ENCODE measurements at regions not wholly inside any gene's neighbourhood (a gene's known extent, or its start where the extent isn't known, plus 50 kb on each side); places are given as distances from the start of the nearest gene placed in this dataset.

- no peak overlapping the region for H3K27ac ChIP-seq (ENCODE audit: poor library complexity, severe bottlenecking)
- no peaks in the 10 kb centered on the region for H3K9me3 ChIP-seq (ENCODE audit: severe bottlenecking)
- H3K4me3 ChIP-seq (ENCODE audit: severe bottlenecking): no peak overlapping the region
- no peak for ATAC-seq (ENCODE audit: low read depth)
- no peak for TF ChIP-seq CTCF (IDR thresholded peaks at IDR 0.05; ENCODE audit: poor library complexity, severe bottlenecking)
- DNase-seq (ENCODE audit: low spot score): no peak
- no peaks in the 10 kb centered on the region for H3K36me3 ChIP-seq (ENCODE audit: low read depth)
- no peaks in the 10 kb centered on the region for H3K4me1 ChIP-seq (ENCODE audit: insufficient read depth, poor library complexity, severe bottlenecking)
- no peaks in the 10 kb centered on the region for H3K27me3 ChIP-seq (ENCODE audit: insufficient read depth, poor library complexity, severe bottlenecking)
These were observed 431.8 kb downstream of the SOCS6 start for GRCh38 chr18:70720607-70721006.

GRCh38 chr18:70709720-70710119 is 420.9 kb downstream of the SOCS6 start:
- DNase-seq (ENCODE audit: low spot score) (no peak), ATAC-seq (ENCODE audit: low read depth) (no peak)
- H3K4me1 ChIP-seq (ENCODE audit: insufficient read depth, poor library complexity, severe bottlenecking): no peaks in the 10 kb centered on the region
- H3K27ac ChIP-seq (ENCODE audit: poor library complexity, severe bottlenecking): no peak overlapping the region
- no peaks in the 10 kb centered on the region for H3K36me3 ChIP-seq (ENCODE audit: low read depth)
- TF ChIP-seq CTCF (IDR thresholded peaks at IDR 0.05; ENCODE audit: poor library complexity, severe bottlenecking): no peak
- H3K27me3 ChIP-seq (ENCODE audit: insufficient read depth, poor library complexity, severe bottlenecking): no peaks in the 10 kb centered on the region
- H3K9me3 ChIP-seq (ENCODE audit: severe bottlenecking): no peaks in the 10 kb centered on the region
- H3K4me3 ChIP-seq (ENCODE audit: severe bottlenecking): no peak overlapping the region

- Histone ChIP-seq H3K4me1 (ENCODE audit: insufficient read depth, poor library complexity, severe bottlenecking) (no peaks in the 10 kb centered on the region), H3K27me3 (ENCODE audit: insufficient read depth, poor library complexity, severe bottlenecking) (no peaks in the 10 kb centered on the region), H3K36me3 (ENCODE audit: low read depth) (no peaks in the 10 kb centered on the region), H3K27ac (ENCODE audit: poor library complexity, severe bottlenecking) (no peak overlapping the region), H3K4me3 (ENCODE audit: severe bottlenecking) (no peak overlapping the region), H3K9me3 (ENCODE audit: severe bottlenecking) (no peaks in the 10 kb centered on the region)
- no peak for TF ChIP-seq CTCF (IDR thresholded peaks at IDR 0.05; ENCODE audit: poor library complexity, severe bottlenecking)
- ATAC-seq (ENCODE audit: low read depth): no peak
- DNase-seq (ENCODE audit: low spot score): no peak
These were observed 420.3 kb downstream of the SOCS6 start for GRCh38 chr18:70709144-70709543.

GRCh38 chr18:70705831-70706416 is 417.1 kb downstream of the SOCS6 start:
- Histone ChIP-seq H3K36me3 (ENCODE audit: low read depth) (no peaks in the 10 kb centered on the region), H3K9me3 (ENCODE audit: severe bottlenecking) (no peaks in the 10 kb centered on the region), H3K27ac (ENCODE audit: poor library complexity, severe bottlenecking) (no peak overlapping the region), H3K4me1 (ENCODE audit: insufficient read depth, poor library complexity, severe bottlenecking) (no peaks in the 10 kb centered on the region), H3K27me3 (ENCODE audit: insufficient read depth, poor library complexity, severe bottlenecking) (no peaks in the 10 kb centered on the region), H3K4me3 (ENCODE audit: severe bottlenecking) (no peak overlapping the region)
- DNase-seq (ENCODE audit: low spot score) (no peak), ATAC-seq (ENCODE audit: low read depth) (no peak)
- TF ChIP-seq CTCF (IDR thresholded peaks at IDR 0.05; ENCODE audit: poor library complexity, severe bottlenecking): no peak

- no peak overlapping the region for H3K4me3 ChIP-seq (ENCODE audit: severe bottlenecking)
- no peak for ATAC-seq (ENCODE audit: low read depth)
- DNase-seq (ENCODE audit: low spot score): no peak
- no peak for TF ChIP-seq CTCF (IDR thresholded peaks at IDR 0.05; ENCODE audit: poor library complexity, severe bottlenecking)
- no peaks in the 10 kb centered on the region for H3K4me1 ChIP-seq (ENCODE audit: insufficient read depth, poor library complexity, severe bottlenecking)
- no peaks in the 10 kb centered on the region for H3K36me3 ChIP-seq (ENCODE audit: low read depth)
- no peaks in the 10 kb centered on the region for H3K27me3 ChIP-seq (ENCODE audit: insufficient read depth, poor library complexity, severe bottlenecking)
- no peaks in the 10 kb centered on the region for H3K9me3 ChIP-seq (ENCODE audit: severe bottlenecking)
- no peak overlapping the region for H3K27ac ChIP-seq (ENCODE audit: poor library complexity, severe bottlenecking)
These were observed 411.7 kb downstream of the SOCS6 start for GRCh38 chr18:70700496-70700895.
